ENCODE measurements at regions not wholly inside any gene's neighbourhood (a gene's known extent, or its start where the extent isn't known, plus 50 kb on each side); places are given as distances from the start of the nearest gene placed in this dataset.
A peak's percentile ranks its signal among the peaks of the same experiment; 100 is the strongest.

- H3K27ac ChIP-seq, result peak overlapping the region in 2 of 4 donors; percentile 30 to 52
- 56 to 74% methylated on average over 1 to 2 of the region's 2 CpGs for WGBS, 2 donors
- no peaks in the 10 kb centered on the region for H3K36me3 ChIP-seq
- no peaks in the 10 kb centered on the region for H3K9me3 ChIP-seq
- no peak for TF ChIP-seq POLR2A (IDR thresholded peaks at IDR 0.05)
- no peak for TF ChIP-seq CTCF (IDR thresholded peaks at IDR 0.05)
- intact Hi-C loops (cut with DNase I), result no loop called here
- no peak for DNase-seq
- peaks cover 4 to 38% (median 18%) of the 10 kb centered on the region in 3 donors for H3K4me1 ChIP-seq
- no peak overlapping the region for H3K4me3 ChIP-seq
- H3K27me3 ChIP-seq, result no peaks in the 10 kb centered on the region
Measured at GRCh38 chr2:71951083-71951468, 196.6 kb downstream of the CYP26B1 start.

GRCh38 chr2:71950256-71951082 lies 197.2 kb downstream of the CYP26B1 start:
- peak overlapping the region in 1 of 4 donors; percentile 52 for H3K27ac ChIP-seq
- 60 to 64% methylated on average over 3 of the region's 4 CpGs for WGBS, 2 donors
- no peaks in the 10 kb centered on the region for H3K27me3 ChIP-seq
- no peaks in the 10 kb centered on the region for H3K9me3 ChIP-seq
- no peaks in the 10 kb centered on the region for H3K36me3 ChIP-seq
- intact Hi-C loops (cut with DNase I), result no loop called here
- no peak for TF ChIP-seq POLR2A (IDR thresholded peaks at IDR 0.05)
- TF ChIP-seq CTCF (IDR thresholded peaks at IDR 0.05), result no peak
- H3K4me3 ChIP-seq, result no peak overlapping the region
- DNase-seq, result no peak
- peaks cover 4 to 38% (median 18%) of the 10 kb centered on the region in 3 donors for H3K4me1 ChIP-seq

- H3K9me3 ChIP-seq, result no peaks in the 10 kb centered on the region
- no peaks in the 10 kb centered on the region for H3K36me3 ChIP-seq
- no peak for TF ChIP-seq POLR2A (IDR thresholded peaks at IDR 0.05)
- TF ChIP-seq CTCF (IDR thresholded peaks at IDR 0.05), result no peak
- H3K27ac ChIP-seq, result no peak overlapping the region
- H3K4me1 ChIP-seq, result peaks cover 4 to 38% (median 18%) of the 10 kb centered on the region in 3 donors
- 80 to 90% methylated on average over 2 of the region's 3 CpGs for WGBS, 2 donors
- no peak for DNase-seq
- H3K4me3 ChIP-seq, result no peak overlapping the region
- H3K27me3 ChIP-seq, result no peaks in the 10 kb centered on the region
- intact Hi-C loops (cut with DNase I), result no loop called here
Measured at GRCh38 chr2:71949537-71949798, 198.2 kb downstream of the CYP26B1 start.

DNA sequence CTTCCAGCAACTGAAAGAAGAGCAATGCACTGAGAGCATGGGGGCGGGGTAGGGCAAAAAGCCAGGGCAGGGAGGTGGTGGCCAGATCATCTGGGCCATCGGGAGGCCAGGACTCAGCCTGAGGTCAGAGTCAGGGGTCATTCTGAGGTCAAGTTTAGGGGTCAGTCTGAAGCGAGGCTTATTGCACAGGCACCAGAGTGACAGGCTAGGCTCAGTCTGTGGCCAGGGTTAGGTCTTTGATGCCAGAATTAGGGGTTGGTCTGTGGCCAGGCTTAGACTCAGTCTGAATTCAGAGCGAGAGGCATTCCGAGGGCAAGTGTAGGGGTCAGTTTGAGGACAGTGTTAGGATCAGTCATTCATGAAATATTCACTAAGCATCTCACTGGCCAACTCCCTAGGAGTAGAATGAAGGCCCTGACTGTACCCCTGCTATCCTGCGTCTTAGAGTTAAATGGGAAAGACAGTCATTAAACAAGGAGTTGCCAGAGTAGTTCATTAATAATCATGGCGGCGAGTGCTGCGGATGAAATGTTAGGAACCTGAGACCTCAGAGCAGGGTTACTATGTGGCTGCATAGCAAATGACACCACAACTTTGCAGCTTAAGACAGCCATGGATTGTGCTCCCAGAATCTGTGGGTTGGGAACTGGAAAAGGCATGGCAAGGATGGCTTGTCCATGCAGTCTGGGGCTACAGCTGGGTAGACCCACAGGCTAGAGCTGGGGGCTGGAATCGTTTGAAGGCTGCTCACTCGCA lies 198.7 kb downstream of the CYP26B1 start:
- Histone ChIP-seq H3K4me3 (no peak overlapping the region), H3K27me3 (no peaks in the 10 kb centered on the region), H3K27ac (no peak overlapping the region), H3K36me3 (no peaks in the 10 kb centered on the region), H3K4me1 (peaks cover 4 to 38% (median 18%) of the 10 kb centered on the region in 3 donors), H3K9me3 (no peaks in the 10 kb centered on the region)
- TF ChIP-seq CTCF (IDR thresholded peaks at IDR 0.05) (no peak), POLR2A (IDR thresholded peaks at IDR 0.05) (no peak)
- no peak for DNase-seq
- WGBS, 2 donors, result 76 to 82% methylated on average over 8 to 11 of the region's 11 CpGs
- intact Hi-C loops (cut with DNase I), result no loop called here

- TF ChIP-seq POLR2A (IDR thresholded peaks at IDR 0.05) (no peak), CTCF (IDR thresholded peaks at IDR 0.05) (no peak)
- Histone ChIP-seq H3K27me3 (no peaks in the 10 kb centered on the region), H3K4me3 (no peak overlapping the region), H3K27ac (no peak overlapping the region), H3K9me3 (no peaks in the 10 kb centered on the region), H3K4me1 (peaks cover 4 to 28% (median 18%) of the 10 kb centered on the region in 3 donors), H3K36me3 (no peaks in the 10 kb centered on the region)
- no peak for DNase-seq
- 94 to 98% methylated on average over 5 of the region's 5 CpGs for WGBS, 2 donors
- intact Hi-C loops (cut with DNase I), result no loop called here
Measured at GRCh38 chr2:71947809-71948208, 199.9 kb downstream of the CYP26B1 start.
